GM21515 (cell line): ENCODE measurements at regions not wholly inside any gene's neighbourhood (a gene's known extent, or its start where the extent isn't known, plus 50 kb on each side); places are given as distances from the start of the nearest gene placed in this dataset.
"Not testable (repeated sequence)": the region's sequence is repeated elsewhere in the genome, so short reads cannot be mapped to it uniquely, and the experiment has no call there.

ENCODE experiments used
- ATAC-seq: cut with Tn5 transposase; IDR thresholded peaks from one replicate; pipeline ENCODE4 v1.9.1; 2021; ENCODE audit not compliant: unreplicated experiment

GRCh38 chr7:150189963-150190362 lies 133.2 kb upstream of the LRRC61 start:
- ATAC-seq: peak; percentile 89

- not testable (repeated sequence) for ATAC-seq
Observed at GRCh38 chr7:150192541-150192940, 130.6 kb upstream of the LRRC61 start.

GRCh38 chr7:150193866-150194265 lies 129.3 kb upstream of the LRRC61 start:
- not testable (repeated sequence) for ATAC-seq
